Activated CD8-positive, alpha-beta T cell treated with anti-CD3 and anti-CD28 coated beads for 36 hours (primary cell): ENCODE measurements at regions not wholly inside any gene's neighbourhood (a gene's known extent, or its start where the extent isn't known, plus 50 kb on each side); places are given as distances from the start of the nearest gene placed in this dataset.

Source experiments
- ATAC-seq: fragments of 200-7000 bp; cut with Tn5 transposase; one replicate; pipeline ENCODE4 v1.10.0; 2021; ENCODE audit warnings: mild to moderate bottlenecking, moderate library complexity
- CTCF ChIA-PET: fragments of 350-600 bp; sonication (Branson Sonifier 250); formaldehyde crosslinking; loops from one replicate; lab custom pipeline; 2021; ENCODE audit warnings: antibody characterized with exemption; lab: Charles Lee
- POLR2A ChIA-PET: fragments of 350-600 bp; sonication (Branson Sonifier 250); formaldehyde crosslinking; loops from one replicate; lab custom pipeline; 2021; ENCODE audit warnings: antibody characterized with exemption; lab: Charles Lee
- DNase-seq: peaks from one replicate; pipeline ENCODE4 v3.0.0-alpha.2; 2020
- H3K27ac Mint-ChIP-seq: one replicate; pipeline ENCODE4 v1.8.0; 2021; ENCODE audit warnings: mild to moderate bottlenecking, mixed read lengths
- H3K27me3 Mint-ChIP-seq: one replicate; pipeline ENCODE4 v1.8.0; 2021; ENCODE audit warnings: mixed read lengths
- H3K36me3 Mint-ChIP-seq: one replicate; pipeline ENCODE4 v1.8.0; 2021; ENCODE audit warnings: low read depth, mixed read lengths
- H3K4me1 Mint-ChIP-seq: one replicate; pipeline ENCODE4 v1.8.0; 2021; ENCODE audit warnings: low read depth, mixed read lengths
- H3K4me3 Mint-ChIP-seq: one replicate; pipeline ENCODE4 v1.8.0; 2021; ENCODE audit warnings: mild to moderate bottlenecking, moderate library complexity, mixed read lengths
- H3K9me3 Mint-ChIP-seq: one replicate; pipeline ENCODE4 v1.8.0; 2021; ENCODE audit warnings: mixed read lengths
- CTCF ChIP-seq: fragments of 200-600 bp; IDR thresholded peaks from one replicate; pipeline ENCODE4 v1.8.0; 2022; ENCODE audit warnings: antibody characterized with exemption, mild to moderate bottlenecking
- intact Hi-C: fragments of 100-400 bp; cut with micrococcal nuclease; formaldehyde crosslinking; loops from one replicate; pipeline ENCODE4 v1.10.0; 2022

DNA sequence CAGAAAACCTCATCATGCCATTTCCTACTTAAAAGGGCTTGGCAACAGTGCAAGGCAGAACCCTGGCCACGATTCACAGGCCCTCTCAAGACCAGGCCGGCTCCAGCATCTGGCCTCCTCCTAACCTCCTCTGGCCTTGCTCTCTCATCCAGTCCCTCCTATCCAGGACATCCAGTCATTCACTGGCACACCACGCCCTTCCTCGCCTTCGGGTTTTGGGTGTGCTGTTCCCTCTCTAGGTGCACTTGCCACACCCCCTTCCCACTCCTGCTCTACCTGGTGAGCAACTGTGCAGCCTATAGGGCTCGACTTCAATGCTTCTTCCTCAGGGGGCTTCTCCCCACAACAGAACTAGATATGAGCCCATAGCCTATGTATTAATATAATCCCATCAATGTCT, 317.1 kb downstream of the ARRDC4 start:
- Mint-ChIP-seq H3K4me3 (no peak overlapping the region), H3K36me3 (no peaks in the 10 kb centered on the region), H3K9me3 (no peaks in the 10 kb centered on the region), H3K4me1 (no peaks in the 10 kb centered on the region), H3K27ac (no peak overlapping the region), H3K27me3 (peaks cover 6% of the 10 kb centered on the region)
- ChIA-PET CTCF (no interaction called here), POLR2A (no interaction called here)
- TF ChIP-seq CTCF = no peak
- ATAC-seq = no peak
- DNase-seq = no peak
- intact Hi-C loops = no loop called here

- POLR2A ChIA-PET = interaction anchor here (0.9 kb wide), 1 partner anchor 27 kb away, joined by 3 read pairs; no protein-coding TSS in a partner anchor
- no peak overlapping the region for H3K27ac Mint-ChIP-seq
- TF ChIP-seq CTCF = no peak
- intact Hi-C loops = no loop called here
- CTCF ChIA-PET = interaction anchor here (1.3 kb wide), 1 partner anchor 31 kb away, joined by 3 read pairs; no protein-coding TSS in a partner anchor
- no peaks in the 10 kb centered on the region for H3K4me1 Mint-ChIP-seq
- no peaks in the 10 kb centered on the region for H3K9me3 Mint-ChIP-seq
- DNase-seq (no peak), ATAC-seq (no peak)
- peaks cover 7% of the 10 kb centered on the region for H3K27me3 Mint-ChIP-seq
- no peaks in the 10 kb centered on the region for H3K36me3 Mint-ChIP-seq
- no peak overlapping the region for H3K4me3 Mint-ChIP-seq
These were observed 319.9 kb downstream of the ARRDC4 start for GRCh38 chr15:98280284-98280975.

DNA sequence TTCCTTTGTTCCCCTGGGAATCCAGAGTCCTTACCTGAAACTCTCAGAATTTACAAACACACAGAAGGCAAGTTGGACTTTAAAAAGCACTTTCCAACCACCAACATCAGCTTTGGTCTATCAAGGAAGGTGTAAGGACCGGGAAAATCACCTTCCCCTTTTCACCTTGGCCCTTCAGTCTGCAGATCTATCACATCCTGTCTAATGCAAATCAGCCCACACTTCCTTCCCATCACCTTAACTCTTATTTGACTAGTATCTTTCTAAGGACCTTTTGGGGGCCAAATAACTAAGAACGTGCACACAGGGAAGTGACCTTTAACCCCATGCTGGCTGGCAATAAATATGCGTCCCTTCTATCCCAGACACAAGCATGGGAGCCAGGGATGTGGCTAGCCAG, 320.6 kb downstream of the ARRDC4 start:
- intact Hi-C loops = no loop called here
- no peak for ATAC-seq
- Mint-ChIP-seq H3K27ac (no peak overlapping the region), H3K4me3 (no peak overlapping the region), H3K9me3 (no peaks in the 10 kb centered on the region), H3K4me1 (no peaks in the 10 kb centered on the region), H3K36me3 (no peaks in the 10 kb centered on the region), H3K27me3 (peaks cover 7% of the 10 kb centered on the region)
- ChIA-PET POLR2A (no interaction called here), CTCF (no interaction called here)
- TF ChIP-seq CTCF = no peak
- no peak for DNase-seq

- H3K9me3 Mint-ChIP-seq = no peaks in the 10 kb centered on the region
- H3K27ac Mint-ChIP-seq = no peak overlapping the region
- H3K36me3 Mint-ChIP-seq = no peaks in the 10 kb centered on the region
- ChIA-PET POLR2A (no interaction called here), CTCF (no interaction called here)
- intact Hi-C loops = no loop called here
- ATAC-seq = no peak
- DNase-seq = no peak
- peaks cover 7% of the 10 kb centered on the region for H3K27me3 Mint-ChIP-seq
- H3K4me3 Mint-ChIP-seq = no peak overlapping the region
- H3K4me1 Mint-ChIP-seq = no peaks in the 10 kb centered on the region
- no peak for TF ChIP-seq CTCF
These were observed 322.3 kb downstream of the ARRDC4 start for GRCh38 chr15:98282656-98283332.

DNA sequence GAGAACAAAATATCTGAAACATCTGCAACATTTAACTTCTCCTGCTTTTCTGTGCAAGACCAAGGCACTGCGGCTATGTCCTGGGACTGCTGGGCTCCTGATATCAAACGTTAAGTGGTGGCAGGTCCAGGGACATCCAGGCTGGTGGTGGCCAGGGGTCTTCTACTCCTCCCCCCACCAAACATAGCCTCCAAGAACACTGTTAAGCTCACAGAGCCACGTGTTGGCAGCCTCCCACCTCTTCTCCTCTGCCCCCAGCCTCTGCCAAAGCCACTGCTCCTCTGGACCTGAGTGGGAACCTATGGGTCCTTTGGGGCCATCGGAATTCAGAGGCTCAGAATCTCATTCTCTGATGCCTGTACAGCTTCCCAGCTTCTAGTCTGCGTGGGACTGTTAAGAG, 325.7 kb downstream of the ARRDC4 start:
- Mint-ChIP-seq H3K9me3 (no peaks in the 10 kb centered on the region), H3K27ac (no peak overlapping the region), H3K4me3 (no peak overlapping the region), H3K4me1 (no peaks in the 10 kb centered on the region), H3K36me3 (no peaks in the 10 kb centered on the region), H3K27me3 (peaks cover 12% of the 10 kb centered on the region)
- intact Hi-C loops = no loop called here
- ChIA-PET POLR2A (no interaction called here), CTCF (interaction anchor here (0.7 to 0.9 kb wide), 2 partner anchors 21 to 136 kb away, joined by 3 read pairs; no protein-coding TSS in a partner anchor)
- DNase-seq (no peak), ATAC-seq (no peak)
- no peak for TF ChIP-seq CTCF
